Endothelial cell of umbilical vein (primary cell): ENCODE measurements at regions not wholly inside any gene's neighbourhood (a gene's known extent, or its start where the extent isn't known, plus 50 kb on each side); places are given as distances from the start of the nearest gene placed in this dataset.

Experiments used
- BruUV-seq: library from RNA; stranded (reverse); fragments of 400-500 nt; replicated peaks from 2 replicates; lab custom pipeline; 2021; lab: Mats Ljungman, UMichigan
- CTCF ChIA-PET: fragments of 300-600, 350-600 bp; sonication (Branson Sonifier 250); formaldehyde crosslinking; loops from one replicate; lab custom pipeline; 2021; ENCODE audit warnings: antibody characterized with exemption, inconsistent platforms; lab: Charles Lee
- POLR2A ChIA-PET: fragments of 300-600, 350-600 bp; sonication (Branson Sonifier 250); formaldehyde crosslinking; loops from one replicate; lab custom pipeline; 2021; ENCODE audit warnings: antibody characterized with exemption, inconsistent platforms; lab: Charles Lee
- DNase-seq: peaks from one replicate; pipeline ENCODE4 v3.0.0-alpha.2; 2011; ENCODE audit warnings: low read depth, low spot score
- FAIRE-seq: peaks from 2 replicates; lab custom pipeline; 2011; peaks lifted over from hg19 to GRCh38; lab: Jason Lieb, UNC
- H2AFZ ChIP-seq: 2 replicates; pipeline ENCODE4 v1.6.0; 2012; ENCODE audit warnings: low read depth, low read length, control low read depth, inconsistent platforms
- H3K27ac ChIP-seq: 2 replicates; pipeline ENCODE4 v1.5.1; 2011; ENCODE audit warnings: low read depth, mild to moderate bottlenecking, control low read depth, low read length, moderate library complexity; ENCODE audit not compliant: insufficient read depth
- H3K27me3 ChIP-seq, 2 experiments: 2 replicates each; pipeline versions ENCODE4 v1.6.0 to v1.6.1; 2011; ENCODE audit warnings: low read length in 2 of 2, mixed read lengths in 1 of 2; ENCODE audit not compliant: control insufficient read depth in 2 of 2, insufficient read depth in 2 of 2
- H3K36me3 ChIP-seq, 2 experiments: 2 replicates in 1 of 2; 3 replicates in 1 of 2; pipeline ENCODE4 v1.5.1; 2011; ENCODE audit warnings: low read length in 2 of 2, mild to moderate bottlenecking in 1 of 2, moderate library complexity in 1 of 2; ENCODE audit not compliant: control insufficient read depth in 2 of 2, insufficient read depth in 2 of 2; ENCODE audit errors: extremely low read depth in 1 of 2
- H3K4me1 ChIP-seq: 3 replicates; pipeline ENCODE4 v1.5.1; 2011; ENCODE audit warnings: mild to moderate bottlenecking, low read length; ENCODE audit not compliant: control insufficient read depth, insufficient read depth; ENCODE audit errors: extremely low read depth
- H3K4me2 ChIP-seq: 2 replicates; pipeline ENCODE4 v1.6.1; 2011; ENCODE audit warnings: low read length, control low read depth, mixed read lengths; ENCODE audit not compliant: insufficient read depth
- H3K4me3 ChIP-seq, 3 experiments: fragments of 200-600 bp in 1 of 3; sonication (generic), shearing (Covaris generic) in 1 of 3; replicated peaks in 1 of 3; 2 replicates each; pipeline ENCODE4 v1.5.1; 2011 to 2016; ENCODE audit warnings: control low read depth in 3 of 3, low read length in 3 of 3, mild to moderate bottlenecking in 2 of 3, inconsistent platforms in 1 of 3, low read depth in 1 of 3, moderate library complexity in 1 of 3; ENCODE audit not compliant: insufficient read depth in 1 of 3
- H3K79me2 ChIP-seq: 2 replicates; pipeline ENCODE4 v1.6.0; 2012; ENCODE audit warnings: low read length, inconsistent platforms; ENCODE audit not compliant: control insufficient read depth, insufficient read depth
- H3K9ac ChIP-seq: replicated peaks from 2 replicates; pipeline ENCODE3; 2011; ENCODE audit warnings: low read length, control low read depth; ENCODE audit not compliant: insufficient read depth; ENCODE audit errors: extremely low read depth
- H3K9me1 ChIP-seq: replicated peaks from 3 replicates; pipeline ENCODE4 v1.6.0; 2011; ENCODE audit warnings: mild to moderate bottlenecking, low read length; ENCODE audit not compliant: control insufficient read depth, insufficient read depth; ENCODE audit errors: extremely low read depth
- H3K9me3 ChIP-seq: replicated peaks from 2 replicates; pipeline ENCODE4 v1.5.1; 2012; ENCODE audit warnings: low read length, inconsistent platforms; ENCODE audit not compliant: control insufficient read depth, insufficient read depth
- H4K20me1 ChIP-seq: replicated peaks from 2 replicates; pipeline ENCODE3; 2011; ENCODE audit warnings: mild to moderate bottlenecking, low read length; ENCODE audit not compliant: control insufficient read depth, insufficient read depth; ENCODE audit errors: extremely low read depth
- CTCF ChIP-seq, 2 donors: IDR thresholded peaks; 1 replicate in 1 of 2; 2 replicates in 1 of 2; pipeline ENCODE4 v1.5.1; 2011; ENCODE audit warnings: low read length in 2 of 2, mild to moderate bottlenecking in 2 of 2, moderate library complexity in 2 of 2, control low read depth in 1 of 2, inconsistent platforms in 1 of 2, low read depth in 1 of 2; ENCODE audit not compliant: insufficient read depth in 1 of 2; ENCODE audit errors: extremely low read depth in 1 of 2
- EZH2 ChIP-seq: IDR thresholded peaks from 2 replicates; pipeline ENCODE4 v1.6.1; 2012; ENCODE audit warnings: borderline replicate concordance, low read depth, mild to moderate bottlenecking, moderate library complexity, low read length, inconsistent platforms; ENCODE audit not compliant: severe bottlenecking
- FOS ChIP-seq: IDR thresholded peaks from 2 replicates; pipeline ENCODE4 v1.6.1; 2011; ENCODE audit warnings: mild to moderate bottlenecking, low read length, moderate library complexity, borderline replicate concordance; ENCODE audit not compliant: insufficient read depth
- GATA2 ChIP-seq: IDR thresholded peaks from 2 replicates; pipeline ENCODE4 v1.7.0; 2011; ENCODE audit warnings: low read depth, mild to moderate bottlenecking, moderate library complexity, mixed read lengths, low read length; ENCODE audit not compliant: insufficient read length, insufficient read depth
- JUN ChIP-seq: IDR thresholded peaks from 2 replicates; pipeline ENCODE4 v1.6.1; 2011; ENCODE audit warnings: borderline replicate concordance, low read depth; ENCODE audit not compliant: insufficient read length, insufficient read depth
- MYC ChIP-seq: IDR thresholded peaks from one replicate; pipeline ENCODE4 v1.6.1; 2011; ENCODE audit warnings: mild to moderate bottlenecking, low read depth, low read length
- POLR2A ChIP-seq: IDR thresholded peaks from 2 replicates; pipeline ENCODE4 v1.6.1; 2012; ENCODE audit warnings: low read depth, mild to moderate bottlenecking, control low read depth, low read length
- POLR2AphosphoS5 ChIP-seq: IDR thresholded peaks from 2 replicates; pipeline ENCODE4 v1.6.1; 2012; ENCODE audit warnings: low read depth, mild to moderate bottlenecking, control low read depth, low read length, moderate library complexity; ENCODE audit not compliant: insufficient read depth
- dilution Hi-C: fragments of 300-500 bp; cut with MboI; formaldehyde crosslinking; loops from one replicate; pipeline ENCODE4 v1.15.0; 2019; ENCODE audit warnings: low sequenced_read_pairs; ENCODE audit not compliant: extremely low pct_ligation_motif_present
- intact Hi-C: fragments of 100-400 bp; cut with micrococcal nuclease; formaldehyde crosslinking; loops from one replicate; pipeline ENCODE4 v1.10.0; 2022
- TF ChIP-seq, protein P1 (sequence below): IDR thresholded peaks from 2 replicates; pipeline ENCODE4 v1.6.1; 2011; ENCODE audit not compliant: insufficient read depth, insufficient read length

- intact Hi-C loops, result no loop called here
- Histone ChIP-seq H3K27me3 (peaks cover 2 to 10% of the 10 kb centered on the region in 2 experiments), H3K36me3 (no peaks in the 10 kb centered on the region), H4K20me1 (no peaks in the 10 kb centered on the region), H3K27ac (no peak overlapping the region), H3K9ac (no peak overlapping the region), H3K4me1 (no peaks in the 10 kb centered on the region), H3K9me3 (no peaks in the 10 kb centered on the region), H3K4me3 (no peak overlapping the region), H3K79me2 (no peaks in the 10 kb centered on the region), H2AFZ (no peak overlapping the region), H3K9me1 (no peaks in the 10 kb centered on the region), H3K4me2 (no peak overlapping the region)
- dilution Hi-C loops, result no loop called here
- CTCF ChIA-PET, result interaction anchor here (1.1 to 1.8 kb wide), 5 partner anchors 12 to 259 kb away, joined by 3 to 8 read pairs (median 4); no protein-coding TSS in a partner anchor
- DNase-seq, result no peak
- POLR2A ChIA-PET, result no interaction called here
- BruUV-seq, result no TSS peak
- FAIRE-seq, result no peak
- TF ChIP-seq POLR2AphosphoS5 (no peak), MYC (no peak), POLR2A (no peak), GATA2 (no peak), CTCF (IDR thresholded peaks at IDR 0.05; ENCODE audit: extremely low read depth in 1 of 2, insufficient read depth in 1 of 2, low read depth in 1 of 2, low read length in 2 of 2) (no peak), JUN (no peak), EZH2 (no peak), FOS (no peak)
- TF ChIP-seq, protein P1, sequence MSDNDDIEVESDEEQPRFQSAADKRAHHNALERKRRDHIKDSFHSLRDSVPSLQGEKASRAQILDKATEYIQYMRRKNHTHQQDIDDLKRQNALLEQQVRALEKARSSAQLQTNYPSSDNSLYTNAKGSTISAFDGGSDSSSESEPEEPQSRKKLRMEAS, result no peak
These were observed 140.6 kb downstream of the LRRC70 start for GRCh38 chr5:62719061-62719720.
